PC-9 (cell line): ENCODE measurements at regions not wholly inside any gene's neighbourhood (a gene's known extent, or its start where the extent isn't known, plus 50 kb on each side); places are given as distances from the start of the nearest gene placed in this dataset.

Source experiments
- CTCF ChIP-seq: fragments of 200-600 bp; sonication (generic); conservative IDR thresholded peaks from 2 replicates; pipeline ENCODE4 v1.6.1; 2017; ENCODE audit warnings: mixed run types, antibody characterized with exemption, mild to moderate bottlenecking, moderate library complexity
- EZH2 ChIP-seq: fragments of 200-600 bp; sonication (generic); IDR thresholded peaks from 2 replicates; pipeline ENCODE4 v1.8.0; 2017; ENCODE audit warnings: antibody characterized with exemption, low read depth

DNA sequence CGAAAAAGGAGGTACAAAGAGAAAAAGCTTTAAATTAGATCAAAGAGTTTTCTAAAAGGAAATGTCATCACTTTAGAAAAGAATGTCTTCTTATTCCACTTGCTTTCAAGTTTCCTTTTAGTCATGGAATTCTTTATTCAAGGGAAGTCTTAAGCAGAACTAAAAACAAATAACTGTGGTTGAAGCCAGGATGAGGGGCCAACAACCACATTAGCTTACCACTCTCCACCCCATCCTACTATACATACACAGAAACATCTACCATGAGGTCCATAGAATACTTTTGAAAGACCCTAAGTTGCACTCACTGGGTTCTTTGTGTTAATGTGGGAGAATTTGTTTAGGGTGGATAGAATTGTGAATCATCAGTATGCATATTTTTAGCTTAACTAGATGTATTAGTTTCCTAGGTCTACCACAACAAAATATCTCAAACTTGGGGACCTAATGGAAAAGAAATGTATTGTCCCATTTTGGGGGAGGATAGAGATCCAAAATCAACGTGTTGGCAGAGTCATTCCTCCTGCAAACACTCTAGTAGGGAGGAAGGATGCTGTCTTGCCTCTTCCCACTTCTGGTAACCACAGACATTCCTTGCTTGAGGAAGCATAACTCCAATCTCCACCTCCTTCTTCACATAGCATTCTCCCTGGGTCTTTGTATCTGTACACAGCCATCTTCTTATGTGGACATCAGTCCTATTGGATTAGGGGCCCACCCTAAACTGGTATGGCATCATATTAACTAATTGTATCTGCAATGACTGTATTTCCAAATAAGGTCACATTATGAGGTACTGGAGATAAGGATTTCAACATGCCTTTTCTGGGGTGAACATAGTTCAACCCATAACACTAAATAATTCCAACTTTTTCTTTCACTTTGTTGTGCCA is 239.4 kb downstream of the LURAP1L start:
- TF ChIP-seq CTCF, result no peak
- TF ChIP-seq EZH2, result no peak
